Chondrocyte (in vitro differentiated cells): ENCODE measurements at regions not wholly inside any gene's neighbourhood (a gene's known extent, or its start where the extent isn't known, plus 50 kb on each side); places are given as distances from the start of the nearest gene placed in this dataset.

Experiments used
- DNase-seq: peaks from one replicate; pipeline ENCODE4 v3.0.0; 2021; ENCODE audit warnings: mixed read lengths, low spot score
- H3K27ac Mint-ChIP-seq: one replicate; pipeline ENCODE4 v1.8.0; 2021; ENCODE audit warnings: mild to moderate bottlenecking, moderate library complexity, mixed read lengths; ENCODE audit not compliant: unreplicated experiment
- H3K27me3 Mint-ChIP-seq: 2 replicates; pipeline ENCODE4 v1.8.0; 2021; ENCODE audit warnings: low read depth, mixed read lengths
- H3K36me3 Mint-ChIP-seq: 2 replicates; pipeline ENCODE4 v1.8.0; 2021; ENCODE audit warnings: low read depth, mixed read lengths
- H3K4me1 Mint-ChIP-seq: 2 replicates; pipeline ENCODE4 v1.8.0; 2021; ENCODE audit warnings: low read depth, mild to moderate bottlenecking, mixed read lengths
- H3K4me3 Mint-ChIP-seq: one replicate; pipeline ENCODE4 v1.8.0; 2021; ENCODE audit warnings: mild to moderate bottlenecking, moderate library complexity, mixed read lengths; ENCODE audit not compliant: unreplicated experiment
- H3K9me3 Mint-ChIP-seq: 2 replicates; pipeline ENCODE4 v1.8.0; 2021; ENCODE audit warnings: low read depth, mixed read lengths
- TF ChIP-seq, protein P1 (sequence below): fragments of 200-600 bp; sonication (generic); IDR thresholded peaks from 2 replicates; pipeline ENCODE4 v1.5.0; 2021; ENCODE audit warnings: antibody characterized with exemption, mild to moderate bottlenecking, moderate library complexity

DNA sequence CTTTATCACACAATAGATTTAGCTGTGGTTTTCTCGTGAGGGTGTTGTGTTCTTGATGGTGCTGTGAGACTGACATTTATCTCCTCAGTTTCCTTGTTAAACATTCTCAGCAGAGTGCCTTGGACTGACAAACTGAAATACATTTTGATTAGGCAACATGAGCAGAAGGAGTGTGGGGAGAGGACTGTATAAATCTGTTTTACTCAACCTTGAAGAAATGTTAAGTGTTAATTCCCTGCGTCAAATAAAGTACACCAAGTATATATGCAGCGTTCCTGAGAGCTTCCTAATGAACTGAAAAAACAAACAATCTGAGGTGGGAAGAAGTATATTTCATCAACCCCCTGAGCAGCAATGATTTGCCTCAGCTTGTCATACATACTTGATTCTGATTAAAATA lies 540.3 kb upstream of the B3GALT2 start:
- no peak for DNase-seq
- TF ChIP-seq, protein P1, sequence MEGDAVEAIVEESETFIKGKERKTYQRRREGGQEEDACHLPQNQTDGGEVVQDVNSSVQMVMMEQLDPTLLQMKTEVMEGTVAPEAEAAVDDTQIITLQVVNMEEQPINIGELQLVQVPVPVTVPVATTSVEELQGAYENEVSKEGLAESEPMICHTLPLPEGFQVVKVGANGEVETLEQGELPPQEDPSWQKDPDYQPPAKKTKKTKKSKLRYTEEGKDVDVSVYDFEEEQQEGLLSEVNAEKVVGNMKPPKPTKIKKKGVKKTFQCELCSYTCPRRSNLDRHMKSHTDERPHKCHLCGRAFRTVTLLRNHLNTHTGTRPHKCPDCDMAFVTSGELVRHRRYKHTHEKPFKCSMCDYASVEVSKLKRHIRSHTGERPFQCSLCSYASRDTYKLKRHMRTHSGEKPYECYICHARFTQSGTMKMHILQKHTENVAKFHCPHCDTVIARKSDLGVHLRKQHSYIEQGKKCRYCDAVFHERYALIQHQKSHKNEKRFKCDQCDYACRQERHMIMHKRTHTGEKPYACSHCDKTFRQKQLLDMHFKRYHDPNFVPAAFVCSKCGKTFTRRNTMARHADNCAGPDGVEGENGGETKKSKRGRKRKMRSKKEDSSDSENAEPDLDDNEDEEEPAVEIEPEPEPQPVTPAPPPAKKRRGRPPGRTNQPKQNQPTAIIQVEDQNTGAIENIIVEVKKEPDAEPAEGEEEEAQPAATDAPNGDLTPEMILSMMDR = no peak
- no peaks in the 10 kb centered on the region for H3K36me3 Mint-ChIP-seq
- no peak overlapping the region for H3K4me3 Mint-ChIP-seq
- H3K27me3 Mint-ChIP-seq = no peaks in the 10 kb centered on the region
- no peaks in the 10 kb centered on the region for H3K9me3 Mint-ChIP-seq
- H3K27ac Mint-ChIP-seq = no peak overlapping the region
- H3K4me1 Mint-ChIP-seq = no peaks in the 10 kb centered on the region

DNA sequence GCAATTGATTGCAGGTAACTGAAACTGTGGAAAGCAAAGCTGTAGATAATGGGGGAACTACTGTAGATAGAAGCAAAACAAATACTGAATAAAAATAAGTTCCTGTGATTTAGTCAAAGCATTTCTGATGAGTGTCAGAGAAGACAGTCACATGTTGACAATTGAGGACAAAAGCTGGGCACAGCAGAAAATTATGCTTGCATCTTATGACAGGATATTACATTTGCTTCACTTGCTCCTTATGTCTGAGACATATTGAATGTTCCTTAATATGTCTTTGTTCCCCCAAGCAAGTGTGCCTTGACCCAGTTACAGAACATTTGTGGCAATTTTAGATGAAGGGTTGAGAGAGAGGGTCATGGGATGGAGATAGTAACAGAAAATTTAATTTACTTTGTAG lies 526.0 kb upstream of the B3GALT2 start:
- Mint-ChIP-seq H3K27me3 (no peaks in the 10 kb centered on the region), H3K36me3 (no peaks in the 10 kb centered on the region), H3K4me3 (no peak overlapping the region), H3K27ac (no peak overlapping the region), H3K9me3 (no peaks in the 10 kb centered on the region), H3K4me1 (peaks cover 13% of the 10 kb centered on the region)
- TF ChIP-seq, protein P1 = no peak
- DNase-seq = no peak

DNA sequence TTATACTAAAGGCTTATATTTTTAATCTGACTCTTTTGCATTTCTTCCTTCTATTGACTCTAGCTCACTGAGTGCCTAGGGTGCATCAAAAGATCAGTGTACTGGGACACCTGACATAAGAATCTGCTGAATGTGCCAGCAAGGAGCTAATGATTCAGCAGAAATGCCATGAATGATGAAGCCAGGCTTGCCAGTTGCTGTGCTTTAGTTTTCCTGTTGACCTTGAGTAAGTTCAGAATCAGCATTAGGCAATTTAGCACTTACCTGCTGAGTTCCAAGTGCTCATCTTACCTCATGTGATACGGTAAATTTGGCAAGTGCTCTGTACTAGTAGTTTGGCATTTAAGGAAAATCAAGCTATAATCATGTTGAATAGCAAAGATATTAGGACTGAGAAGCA lies 523.2 kb upstream of the B3GALT2 start:
- TF ChIP-seq, protein P1 = no peak
- no peaks in the 10 kb centered on the region for H3K27me3 Mint-ChIP-seq
- no peak overlapping the region for H3K27ac Mint-ChIP-seq
- H3K4me1 Mint-ChIP-seq = peaks cover 8% of the 10 kb centered on the region
- DNase-seq = no peak
- no peaks in the 10 kb centered on the region for H3K36me3 Mint-ChIP-seq
- H3K4me3 Mint-ChIP-seq = no peak overlapping the region
- no peaks in the 10 kb centered on the region for H3K9me3 Mint-ChIP-seq

DNA sequence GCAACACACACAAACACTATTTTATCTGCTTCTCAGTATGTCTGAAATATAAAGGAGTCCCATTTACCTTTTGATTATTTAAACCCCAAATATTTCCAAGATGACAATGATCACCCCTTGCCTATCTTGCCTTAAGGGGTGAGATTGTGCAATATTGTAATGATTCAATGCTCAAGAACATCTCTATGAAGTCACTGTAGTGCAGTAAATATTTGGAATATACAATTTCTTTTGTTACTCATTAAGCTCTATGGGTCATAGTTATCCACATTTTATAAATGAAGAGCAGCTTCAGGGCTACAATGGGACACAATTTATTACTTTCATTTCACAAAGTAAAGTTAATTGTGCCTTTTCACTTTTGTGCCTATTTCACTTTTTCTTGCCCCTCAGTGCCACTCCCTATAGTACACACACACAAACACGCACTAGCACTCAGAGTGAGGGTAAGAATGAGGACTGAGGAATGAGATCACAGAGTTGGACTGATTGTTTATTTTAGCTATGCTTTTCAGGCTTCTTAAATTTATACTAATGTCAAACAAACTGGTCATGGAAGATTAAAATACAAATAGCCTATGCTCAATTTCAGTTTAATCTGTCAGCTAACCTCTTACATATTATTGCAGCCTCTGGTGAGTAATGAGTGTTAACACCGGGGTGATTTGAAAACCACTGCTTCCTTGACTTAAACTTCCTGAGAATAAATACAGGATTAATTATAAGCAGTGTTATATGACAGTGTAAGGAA lies 521.0 kb upstream of the B3GALT2 start:
- Mint-ChIP-seq H3K27ac (no peak overlapping the region), H3K9me3 (no peaks in the 10 kb centered on the region), H3K4me3 (no peak overlapping the region), H3K36me3 (no peaks in the 10 kb centered on the region), H3K4me1 (peaks cover 5% of the 10 kb centered on the region), H3K27me3 (no peaks in the 10 kb centered on the region)
- DNase-seq = no peak
- TF ChIP-seq, protein P1 = no peak

DNA sequence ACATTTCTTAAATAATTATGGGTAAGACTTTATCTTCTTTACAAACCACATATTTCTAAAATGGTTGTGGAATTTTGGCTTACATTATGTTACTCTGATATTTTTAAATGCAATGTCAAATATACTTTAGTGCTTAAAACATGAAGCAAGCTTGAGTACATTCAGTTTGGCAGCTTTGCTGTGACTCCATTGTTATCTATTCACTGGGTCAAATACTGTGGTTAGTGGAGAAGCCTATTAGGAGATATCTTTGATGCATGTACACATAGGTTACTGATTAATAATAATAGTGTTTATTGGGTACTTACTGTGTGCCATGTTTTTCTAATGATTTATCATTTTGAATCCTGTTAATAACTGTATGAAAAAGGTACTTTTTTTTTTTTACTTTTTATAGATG lies 520.4 kb upstream of the B3GALT2 start:
- H3K4me3 Mint-ChIP-seq = no peak overlapping the region
- peaks cover 5% of the 10 kb centered on the region for H3K4me1 Mint-ChIP-seq
- H3K27ac Mint-ChIP-seq = no peak overlapping the region
- H3K9me3 Mint-ChIP-seq = no peaks in the 10 kb centered on the region
- no peaks in the 10 kb centered on the region for H3K36me3 Mint-ChIP-seq
- TF ChIP-seq, protein P1 = no peak
- no peaks in the 10 kb centered on the region for H3K27me3 Mint-ChIP-seq
- no peak for DNase-seq
